ENCODE measurements at regions not wholly inside any gene's neighbourhood (a gene's known extent, or its start where the extent isn't known, plus 50 kb on each side); places are given as distances from the start of the nearest gene placed in this dataset.

- Histone ChIP-seq H3K36me3 (no peaks in the 10 kb centered on the region), H3K9me3 (no peaks in the 10 kb centered on the region), H3K27me3 (no peaks in the 10 kb centered on the region), H3K4me1 (peaks cover 0 to 5% of the 10 kb centered on the region in 2 donors), H3K4me3 (no peak overlapping the region), H3K27ac (no peak overlapping the region)
- DNase-seq: peak in 2 of 4 donors; percentile 54 to 65
- TF ChIP-seq CTCF (IDR thresholded peaks at IDR 0.05): no peak
- intact Hi-C loops (cut with DNase I): no loop called here
- no peak for ATAC-seq
Measured at GRCh38 chr2:128449226-128450061, 130.8 kb upstream of the HS6ST1 start.

GRCh38 chr2:128450211-128451024 lies 131.8 kb upstream of the HS6ST1 start:
- no peak for TF ChIP-seq CTCF (IDR thresholded peaks at IDR 0.05)
- Histone ChIP-seq H3K4me3 (no peak overlapping the region), H3K27ac (no peak overlapping the region), H3K27me3 (no peaks in the 10 kb centered on the region), H3K36me3 (no peaks in the 10 kb centered on the region), H3K9me3 (no peaks in the 10 kb centered on the region), H3K4me1 (peaks cover 0 to 2% of the 10 kb centered on the region in 2 donors)
- DNase-seq: no peak
- intact Hi-C loops (cut with DNase I): no loop called here
- ATAC-seq: no peak

GRCh38 chr2:128451084-128452023 lies 132.7 kb upstream of the HS6ST1 start:
- Histone ChIP-seq H3K4me1 (no peaks in the 10 kb centered on the region), H3K9me3 (no peaks in the 10 kb centered on the region), H3K4me3 (no peak overlapping the region), H3K36me3 (no peaks in the 10 kb centered on the region), H3K27me3 (no peaks in the 10 kb centered on the region), H3K27ac (no peak overlapping the region)
- intact Hi-C loops (cut with DNase I): no loop called here
- TF ChIP-seq CTCF (IDR thresholded peaks at IDR 0.05): no peak
- ATAC-seq: no peak
- DNase-seq: peak in 1 of 4 donors; percentile 65

GRCh38 chr2:128452024-128452411 lies 133.3 kb upstream of the HS6ST1 start:
- Histone ChIP-seq H3K27me3 (no peaks in the 10 kb centered on the region), H3K36me3 (no peaks in the 10 kb centered on the region), H3K4me1 (no peaks in the 10 kb centered on the region), H3K4me3 (no peak overlapping the region), H3K9me3 (no peaks in the 10 kb centered on the region), H3K27ac (no peak overlapping the region)
- ATAC-seq (no peak), DNase-seq (no peak)
- no peak for TF ChIP-seq CTCF (IDR thresholded peaks at IDR 0.05)
- intact Hi-C loops (cut with DNase I): no loop called here
